K562 (cell line): ENCODE measurements at regions not wholly inside any gene's neighbourhood (a gene's known extent, or its start where the extent isn't known, plus 50 kb on each side); places are given as distances from the start of the nearest gene placed in this dataset.

Experiments
- ATAC-seq: fragments of 200-7000 bp; cut with Tn5 transposase; 3 replicates; pipeline ENCODE4 v1.9.1; 2020; ENCODE audit warnings: moderate library complexity
- BruUV-seq: library from RNA; stranded (reverse); fragments of 400-500 nt; replicated peaks from 2 replicates; lab custom pipeline; 2021; lab: Mats Ljungman, UMichigan
- CTCF ChIA-PET: fragments of 300-600 bp; formaldehyde crosslinking; extraction: SDS; loops from one replicate; lab custom pipeline; 2021; ENCODE audit warnings: low intra/inter-chr PET ratio; lab: Yijun Ruan, JAX
- POLR2A ChIA-PET: fragments of 300-600, 350-650 bp; sonication (Branson Sonifier 250); formaldehyde crosslinking; extraction: SDS; loops from one replicate; lab custom pipeline; 2021; ENCODE audit warnings: antibody characterized with exemption, inconsistent platforms; lab: Yijun Ruan, JAX
- DNase-seq, 4 experiments: peaks; one replicate each; pipeline versions ENCODE4 v3.0.0 to v3.0.0-alpha.2; 2011 to 2018; ENCODE audit warnings: low spot score in 3 of 4, mixed read lengths in 3 of 4; ENCODE audit errors: extremely low read depth in 1 of 4
- FAIRE-seq: peaks from 2 replicates; lab custom pipeline; 2011; peaks lifted over from hg19 to GRCh38; lab: Jason Lieb, UNC
- H2AFZ ChIP-seq: 2 replicates; pipeline ENCODE4 v1.6.0; 2011; ENCODE audit warnings: low read depth, low read length, control low read depth, inconsistent platforms
- H3K27ac ChIP-seq: fragments of 200-600 bp; 3 replicates; pipeline ENCODE4 v1.8.0; 2011; ENCODE audit warnings: low read depth, mild to moderate bottlenecking, control low read depth, inconsistent platforms, low read length, moderate library complexity, mixed read lengths; ENCODE audit errors: extremely low read depth
- H3K27me3 ChIP-seq, 2 experiments: fragments of 300-600 bp in 1 of 2; 2 replicates in 1 of 2; 3 replicates in 1 of 2; pipeline versions ENCODE4 v1.6.0 to v1.8.0; 2011; ENCODE audit warnings: inconsistent platforms in 2 of 2, low read length in 2 of 2, mild to moderate bottlenecking in 1 of 2, mixed read lengths in 1 of 2, moderate library complexity in 1 of 2; ENCODE audit not compliant: control insufficient read depth in 2 of 2, insufficient read depth in 2 of 2
- H3K36me3 ChIP-seq: fragments of 300-600 bp; 3 replicates; pipeline ENCODE4 v1.8.0; 2011; ENCODE audit warnings: mild to moderate bottlenecking, low read length, inconsistent platforms; ENCODE audit not compliant: control insufficient read depth, insufficient read depth
- H3K4me1 ChIP-seq, 2 experiments: fragments of 200-600 bp in 1 of 2; replicated peaks in 1 of 2; 2 replicates in 1 of 2; 3 replicates in 1 of 2; pipeline versions ENCODE4 v1.5.1 to v1.8.0; 2011; ENCODE audit warnings: inconsistent platforms in 2 of 2, low read length in 2 of 2, mild to moderate bottlenecking in 1 of 2, mixed read lengths in 1 of 2, moderate library complexity in 1 of 2; ENCODE audit not compliant: control insufficient read depth in 2 of 2, insufficient read depth in 2 of 2
- H3K4me2 ChIP-seq: 2 replicates; pipeline ENCODE4 v1.6.1; 2011; ENCODE audit warnings: low read length, control low read depth, inconsistent platforms, mixed read lengths; ENCODE audit not compliant: insufficient read depth
- H3K4me3 ChIP-seq: fragments of 200-600 bp; sonication (generic), shearing (Covaris generic); 2 replicates; pipeline ENCODE4 v1.5.1; 2016; ENCODE audit warnings: control low read depth, inconsistent platforms
- H3K79me2 ChIP-seq: fragments of 200-600 bp; 3 replicates; pipeline ENCODE4 v1.8.0; 2011; ENCODE audit warnings: low read length, inconsistent platforms; ENCODE audit not compliant: control insufficient read depth, insufficient read depth
- H3K9ac ChIP-seq, 2 experiments: 2 replicates each; pipeline versions ENCODE4 v1.6.0 to v1.6.1; 2011; ENCODE audit warnings: low read depth in 2 of 2, low read length in 2 of 2, control low read depth in 1 of 2, inconsistent platforms in 1 of 2, mild to moderate bottlenecking in 1 of 2, mixed read lengths in 1 of 2; ENCODE audit not compliant: insufficient read depth in 1 of 2
- H3K9me1 ChIP-seq: one replicate; pipeline ENCODE4 v1.6.0; 2011; ENCODE audit warnings: inconsistent platforms, mild to moderate bottlenecking, low read length, moderate library complexity; ENCODE audit not compliant: control insufficient read depth, insufficient read depth
- H3K9me3 ChIP-seq: replicated peaks from 2 replicates; pipeline ENCODE4 v1.5.1; 2011; ENCODE audit warnings: low read depth, low read length, inconsistent platforms; ENCODE audit not compliant: control insufficient read depth, insufficient read depth
- H4K20me1 ChIP-seq: replicated peaks from 2 replicates; pipeline ENCODE4 v1.6.1; 2011; ENCODE audit warnings: low read length, inconsistent platforms, mixed read lengths; ENCODE audit not compliant: control insufficient read depth, insufficient read depth
- E2F1 ChIP-seq: sonication (generic); formaldehyde crosslinking; IDR thresholded peaks from 2 replicates; pipeline ENCODE4 v1.8.1; 2023; ENCODE audit warnings: mild to moderate bottlenecking, missing genetic modification reagents, moderate library complexity
- ESRRA ChIP-seq: fragments of 450-650 bp; IDR thresholded peaks from 2 replicates; pipeline ENCODE4 v1.6.1; 2014; ENCODE audit warnings: low read depth, mild to moderate bottlenecking, moderate library complexity, borderline replicate concordance
- EWSR1 ChIP-seq: fragments of 450-650 bp; IDR thresholded peaks from 2 replicates; pipeline ENCODE4 v1.6.1; 2018; ENCODE audit warnings: borderline replicate concordance, mild to moderate bottlenecking, low read depth, moderate library complexity; ENCODE audit not compliant: partially characterized antibody
- HNRNPL ChIP-seq: fragments of 200-400 bp; formaldehyde crosslinking; IDR thresholded peaks from 2 replicates; pipeline ENCODE4 v1.6.1; 2017; ENCODE audit warnings: low read depth, mild to moderate bottlenecking, low read length
- MEF2D ChIP-seq: conservative IDR thresholded peaks from 2 replicates; pipeline ENCODE4 v1.6.1; 2016; ENCODE audit warnings: low read depth, missing genetic modification characterization, missing compliant biosample characterization
- NFRKB ChIP-seq: fragments of 450-650 bp; IDR thresholded peaks from 2 replicates; pipeline ENCODE4 v1.6.1; 2016; ENCODE audit warnings: low read depth
- NFXL1 ChIP-seq: fragments of 450-650 bp; formaldehyde crosslinking; IDR thresholded peaks from 2 replicates; pipeline ENCODE4 v1.4.0; 2021; ENCODE audit warnings: mild to moderate bottlenecking
- PTRF ChIP-seq: fragments of 450-650 bp; IDR thresholded peaks from 2 replicates; pipeline ENCODE4 v1.6.1; 2016; ENCODE audit warnings: mild to moderate bottlenecking, missing genetic modification characterization, missing compliant biosample characterization
- RFX5 ChIP-seq: IDR thresholded peaks from 2 replicates; pipeline ENCODE4 v1.6.1; 2011; ENCODE audit warnings: low read depth, mild to moderate bottlenecking, improper control_type of control experiment, low read length
- STAT5B ChIP-seq: fragments of 250-450 bp; sonication (Bioruptor Pico); IDR thresholded peaks from 2 replicates; pipeline ENCODE4 v1.8.0; 2021; ENCODE audit warnings: mild to moderate bottlenecking, inconsistent platforms
- ZNF444 ChIP-seq: fragments of 250-450 bp; sonication (Bioruptor Pico); IDR thresholded peaks from 2 replicates; pipeline ENCODE4 v1.4.0; 2020; ENCODE audit warnings: mild to moderate bottlenecking, moderate library complexity
- ZNF445 ChIP-seq: fragments of 250-450 bp; sonication (Bioruptor Pico); IDR thresholded peaks from 2 replicates; pipeline ENCODE4 v1.4.0; 2020; ENCODE audit warnings: low read depth, mild to moderate bottlenecking, moderate library complexity
- WGBS: fragments of 100-300 bp; shearing (Covaris generic); methylation state at CpG from one replicate; pipeline ENCODE4 v1.1.6; 2016; ENCODE audit warnings: low coverage, mixed read lengths; ENCODE audit not compliant: insufficient coverage; ENCODE audit errors: missing lambda C conversion rate; 5-methylcytosine and 5-hydroxymethylcytosine counted together
- in situ Hi-C: fragments of 300-500 bp; cut with MboI; formaldehyde crosslinking; loops from 4 replicates; pipeline ENCODE4 v1.15.0; 2018; ENCODE audit warnings: inconsistent platforms, mixed read lengths
- intact Hi-C: fragments of 100-400 bp; cut with micrococcal nuclease; formaldehyde crosslinking; loops from 2 replicates; pipeline ENCODE4 v1.14.2; 2022
- TF ChIP-seq, protein P1 (sequence below): fragments of 250-450 bp; sonication (Bioruptor Pico); IDR thresholded peaks from 2 replicates; pipeline ENCODE4 v1.5.0; 2021
- TF ChIP-seq, protein P2 (sequence below): fragments of 250-450 bp; sonication (Bioruptor Pico); IDR thresholded peaks from 2 replicates; pipeline ENCODE4 v1.5.0; 2021
- TF ChIP-seq, protein P3 (sequence below): fragments of 250-450 bp; sonication (Bioruptor Pico); IDR thresholded peaks from 2 replicates; pipeline ENCODE4 v1.9.0; 2021; ENCODE audit warnings: mild to moderate bottlenecking, inconsistent platforms

DNA sequence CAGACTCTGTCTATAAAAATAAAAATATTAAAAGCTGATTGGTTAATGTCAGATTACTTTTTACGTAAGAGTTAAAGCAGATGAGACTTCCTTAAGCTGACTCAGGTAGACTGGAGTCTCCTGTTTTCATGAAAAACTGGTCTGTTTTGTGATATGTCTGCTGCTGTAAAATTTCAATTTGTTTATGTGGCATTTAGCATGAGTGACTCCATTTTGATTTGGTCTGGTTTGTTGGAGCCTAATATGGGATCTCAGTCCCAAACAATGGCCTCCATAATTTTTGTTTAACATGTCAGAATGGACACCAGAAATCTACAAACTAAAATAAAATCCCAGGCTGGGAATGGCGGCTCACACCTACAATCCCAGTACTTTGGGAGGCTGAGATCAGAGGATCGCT, 57.8 kb upstream of the LEKR1 start (continued):
- TF ChIP-seq NFRKB, result no peak
- no peak for TF ChIP-seq NFXL1 (CRISPR knock-in tag)
- TF ChIP-seq MEF2D (tag), result peak; percentile 72; the same call in 1 of the 2 replicates
- peak; percentile 45; the same call in 1 of the 2 replicates for TF ChIP-seq PTRF

- intact Hi-C loops, result no loop called here
- H3K79me2 ChIP-seq, result no peaks in the 10 kb centered on the region
- H2AFZ ChIP-seq, result no peak overlapping the region
- FAIRE-seq (no peak), ATAC-seq (no peak), DNase-seq (no peak)
- H3K9ac ChIP-seq, result no peak overlapping the region
- H3K9me3 ChIP-seq, result no peaks in the 10 kb centered on the region
- WGBS, result 32% methylated on average over 3 of the region's 3 CpGs
- no peaks in the 10 kb centered on the region for H3K27me3 ChIP-seq
- no peaks in the 10 kb centered on the region for H3K9me1 ChIP-seq
- in situ Hi-C loops, result no loop called here
- no peak overlapping the region for H3K4me2 ChIP-seq
- no peaks in the 10 kb centered on the region for H3K36me3 ChIP-seq
- no peaks in the 10 kb centered on the region for H3K4me1 ChIP-seq
- ChIA-PET POLR2A (interaction anchor here (0.8 kb wide), 1 partner anchor 81 kb away, joined by 3 read pairs; no protein-coding TSS in a partner anchor), CTCF (no interaction called here)
- no peak overlapping the region for H3K4me3 ChIP-seq
- H3K27ac ChIP-seq, result no peak overlapping the region
- no peaks in the 10 kb centered on the region for H4K20me1 ChIP-seq
- no TSS peak for BruUV-seq
- TF ChIP-seq ESRRA (no peak), HNRNPL (no peak), EWSR1 (no peak), RFX5 (no peak), E2F1 (CRISPR knock-in tag) (no peak), STAT5B (CRISPR knock-in tag) (no peak), ZNF445 (CRISPR knock-in tag) (no peak), ZNF444 (CRISPR knock-in tag) (no peak)
- TF ChIP-seq, protein P1, sequence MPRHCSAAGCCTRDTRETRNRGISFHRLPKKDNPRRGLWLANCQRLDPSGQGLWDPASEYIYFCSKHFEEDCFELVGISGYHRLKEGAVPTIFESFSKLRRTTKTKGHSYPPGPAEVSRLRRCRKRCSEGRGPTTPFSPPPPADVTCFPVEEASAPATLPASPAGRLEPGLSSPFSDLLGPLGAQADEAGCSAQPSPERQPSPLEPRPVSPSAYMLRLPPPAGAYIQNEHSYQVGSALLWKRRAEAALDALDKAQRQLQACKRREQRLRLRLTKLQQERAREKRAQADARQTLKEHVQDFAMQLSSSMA (CRISPR knock-in tag), result no peak
- TF ChIP-seq, protein P2, sequence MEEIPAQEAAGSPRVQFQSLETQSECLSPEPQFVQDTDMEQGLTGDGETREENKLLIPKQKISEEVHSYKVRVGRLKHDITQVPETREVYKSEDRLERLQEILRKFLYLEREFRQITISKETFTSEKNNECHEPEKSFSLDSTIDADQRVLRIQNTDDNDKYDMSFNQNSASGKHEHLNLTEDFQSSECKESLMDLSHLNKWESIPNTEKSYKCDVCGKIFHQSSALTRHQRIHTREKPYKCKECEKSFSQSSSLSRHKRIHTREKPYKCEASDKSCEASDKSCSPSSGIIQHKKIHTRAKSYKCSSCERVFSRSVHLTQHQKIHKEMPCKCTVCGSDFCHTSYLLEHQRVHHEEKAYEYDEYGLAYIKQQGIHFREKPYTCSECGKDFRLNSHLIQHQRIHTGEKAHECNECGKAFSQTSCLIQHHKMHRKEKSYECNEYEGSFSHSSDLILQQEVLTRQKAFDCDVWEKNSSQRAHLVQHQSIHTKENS (CRISPR knock-in tag), result no peak
- TF ChIP-seq, protein P3, sequence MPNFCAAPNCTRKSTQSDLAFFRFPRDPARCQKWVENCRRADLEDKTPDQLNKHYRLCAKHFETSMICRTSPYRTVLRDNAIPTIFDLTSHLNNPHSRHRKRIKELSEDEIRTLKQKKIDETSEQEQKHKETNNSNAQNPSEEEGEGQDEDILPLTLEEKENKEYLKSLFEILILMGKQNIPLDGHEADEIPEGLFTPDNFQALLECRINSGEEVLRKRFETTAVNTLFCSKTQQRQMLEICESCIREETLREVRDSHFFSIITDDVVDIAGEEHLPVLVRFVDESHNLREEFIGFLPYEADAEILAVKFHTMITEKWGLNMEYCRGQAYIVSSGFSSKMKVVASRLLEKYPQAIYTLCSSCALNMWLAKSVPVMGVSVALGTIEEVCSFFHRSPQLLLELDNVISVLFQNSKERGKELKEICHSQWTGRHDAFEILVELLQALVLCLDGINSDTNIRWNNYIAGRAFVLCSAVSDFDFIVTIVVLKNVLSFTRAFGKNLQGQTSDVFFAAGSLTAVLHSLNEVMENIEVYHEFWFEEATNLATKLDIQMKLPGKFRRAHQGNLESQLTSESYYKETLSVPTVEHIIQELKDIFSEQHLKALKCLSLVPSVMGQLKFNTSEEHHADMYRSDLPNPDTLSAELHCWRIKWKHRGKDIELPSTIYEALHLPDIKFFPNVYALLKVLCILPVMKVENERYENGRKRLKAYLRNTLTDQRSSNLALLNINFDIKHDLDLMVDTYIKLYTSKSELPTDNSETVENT (CRISPR knock-in tag), result no peak
These were observed 56.2 kb upstream of the LEKR1 start for GRCh38 chr3:156769721-156770654.
